ENCODE measurements at regions not wholly inside any gene's neighbourhood (a gene's known extent, or its start where the extent isn't known, plus 50 kb on each side); places are given as distances from the start of the nearest gene placed in this dataset.

DNA sequence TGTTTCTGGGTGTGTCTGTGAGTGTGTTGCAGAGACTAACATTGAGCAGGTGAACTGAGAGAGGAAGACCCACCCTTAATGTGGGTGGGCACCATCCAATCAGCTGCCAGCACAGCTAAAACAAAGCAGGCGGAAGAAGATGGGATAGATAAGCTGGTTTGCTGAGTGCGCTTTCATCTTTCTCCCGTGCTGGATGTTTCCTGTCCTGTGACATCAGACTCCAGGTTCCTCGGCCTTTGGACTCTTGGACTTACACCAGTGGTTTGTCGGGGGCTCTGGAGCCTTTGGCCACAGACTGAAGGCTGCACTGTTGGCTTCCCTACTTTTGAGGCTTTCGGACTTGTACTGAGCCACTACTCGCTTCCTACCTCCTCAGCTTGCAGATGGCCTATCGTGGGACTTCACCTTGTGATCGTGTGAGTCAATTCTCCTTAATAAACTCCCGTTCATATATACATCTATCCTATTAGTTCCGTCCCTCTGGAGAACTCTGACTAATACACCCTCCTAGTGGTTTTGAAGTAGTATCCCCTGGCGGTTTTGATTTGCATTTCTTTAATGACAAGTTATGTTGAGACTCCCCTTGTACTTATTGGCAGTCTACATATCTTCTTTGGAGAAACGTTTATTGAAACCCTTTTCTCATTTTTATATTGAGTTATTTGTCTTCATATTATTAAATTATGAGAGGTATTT lies 546.6 kb upstream of the TMPRSS15 start:
- TF ChIP-seq EZH2 (IDR thresholded peaks at IDR 0.05; ENCODE audit: insufficient read depth, poor library complexity, severe bottlenecking) (no peak), EZH2phosphoT487 (IDR thresholded peaks at IDR 0.05; ENCODE audit: insufficient read depth, low read depth) (no peak)
